H9 (cell line): ENCODE measurements at regions not wholly inside any gene's neighbourhood (a gene's known extent, or its start where the extent isn't known, plus 50 kb on each side); places are given as distances from the start of the nearest gene placed in this dataset.

Source experiments
- DNase-seq: peaks from one replicate; pipeline ENCODE4 v3.0.0-alpha.2; 2017
- H2AFZ ChIP-seq: one replicate; pipeline ENCODE4 v1.6.1; 2013; ENCODE audit warnings: mild to moderate bottlenecking, low read length, control low read depth, moderate library complexity
- H2AK5ac ChIP-seq: 2 replicates; pipeline ENCODE4 v1.6.1; 2013; ENCODE audit warnings: low read length, control low read depth, mixed read lengths; ENCODE audit not compliant: insufficient read length
- H2BK120ac ChIP-seq: one replicate; pipeline ENCODE4 v1.6.1; 2013; ENCODE audit warnings: low read depth, mild to moderate bottlenecking, low read length, control low read depth, inconsistent platforms; ENCODE audit not compliant: poor library complexity, severe bottlenecking
- H2BK12ac ChIP-seq: 2 replicates; pipeline ENCODE4 v1.6.1; 2013; ENCODE audit warnings: low read length, control low read depth, mixed read lengths, low read depth; ENCODE audit not compliant: insufficient read length
- H2BK15ac ChIP-seq: 2 replicates; pipeline ENCODE4 v1.6.1; 2013; ENCODE audit warnings: low read depth, low read length, control low read depth
- H2BK20ac ChIP-seq: one replicate; pipeline ENCODE4 v1.6.1; 2013; ENCODE audit warnings: low read depth, mild to moderate bottlenecking, low read length, control low read depth, inconsistent platforms; ENCODE audit not compliant: poor library complexity, severe bottlenecking
- H2BK5ac ChIP-seq: 2 replicates; pipeline ENCODE4 v1.6.1; 2013; ENCODE audit warnings: low read length, control low read depth, mixed read lengths; ENCODE audit not compliant: insufficient read length
- H3K14ac ChIP-seq: 2 replicates; pipeline ENCODE4 v1.6.1; 2013; ENCODE audit warnings: low read length, control low read depth; ENCODE audit not compliant: insufficient read depth
- H3K18ac ChIP-seq: 2 replicates; pipeline ENCODE4 v1.6.1; 2013; ENCODE audit warnings: low read depth, mild to moderate bottlenecking, mixed read lengths, low read length, control low read depth; ENCODE audit not compliant: insufficient read length
- H3K23ac ChIP-seq: 2 replicates; pipeline ENCODE4 v1.6.1; 2013; ENCODE audit warnings: low read length, control low read depth, mixed read lengths, low read depth; ENCODE audit not compliant: insufficient read length
- H3K23me2 ChIP-seq: 2 replicates; pipeline ENCODE4 v1.6.1; 2013; ENCODE audit warnings: low read depth, mild to moderate bottlenecking, mixed read lengths, low read length, control low read depth; ENCODE audit not compliant: insufficient read length, poor library complexity, severe bottlenecking
- H3K27ac ChIP-seq: 2 replicates; pipeline ENCODE4 v1.5.1; 2013; ENCODE audit warnings: low read length, control low read depth, mixed read lengths, low read depth; ENCODE audit not compliant: insufficient read length
- H3K27me3 ChIP-seq: 2 replicates; pipeline ENCODE4 v1.6.1; 2013; ENCODE audit warnings: low read length, control low read depth, inconsistent platforms; ENCODE audit not compliant: insufficient read depth
- H3K4ac ChIP-seq: 2 replicates; pipeline ENCODE4 v1.6.1; 2013; ENCODE audit warnings: low read depth, mild to moderate bottlenecking, control low read depth, inconsistent platforms, low read length, moderate library complexity
- H3K4me1 ChIP-seq: 2 replicates; pipeline ENCODE4 v1.6.1; 2013; ENCODE audit warnings: low read length, control low read depth, inconsistent platforms; ENCODE audit not compliant: insufficient read depth
- H3K4me2 ChIP-seq: 2 replicates; pipeline ENCODE4 v1.6.1; 2013; ENCODE audit warnings: low read length, control low read depth, mixed read lengths; ENCODE audit not compliant: insufficient read length, insufficient read depth
- H3K56ac ChIP-seq: 2 replicates; pipeline ENCODE4 v1.6.1; 2013; ENCODE audit warnings: low read depth, mild to moderate bottlenecking, mixed read lengths, low read length, control low read depth; ENCODE audit not compliant: insufficient read length
- H3K79me1 ChIP-seq: 2 replicates; pipeline ENCODE4 v1.6.1; 2013; ENCODE audit warnings: low read depth, mild to moderate bottlenecking, moderate library complexity, low read length, control low read depth, inconsistent platforms; ENCODE audit not compliant: insufficient read depth, poor library complexity, severe bottlenecking
- H3K79me2 ChIP-seq: 2 replicates; pipeline ENCODE4 v1.6.1; 2013; ENCODE audit warnings: low read length, control low read depth, inconsistent platforms; ENCODE audit not compliant: insufficient read depth
- H3K9ac ChIP-seq: 2 replicates; pipeline ENCODE4 v1.6.1; 2013; ENCODE audit warnings: low read length, control low read depth, mixed read lengths; ENCODE audit not compliant: insufficient read length; ENCODE audit errors: extremely low read depth
- H3K9me3 ChIP-seq: one replicate; pipeline ENCODE4 v1.6.1; 2013; ENCODE audit warnings: low read depth, low read length, inconsistent platforms; ENCODE audit not compliant: control insufficient read depth
- H3T11ph ChIP-seq: one replicate; pipeline ENCODE4 v1.6.1; 2013; ENCODE audit warnings: mild to moderate bottlenecking, low read length, control low read depth, inconsistent platforms
- H4K20me1 ChIP-seq: one replicate; pipeline ENCODE4 v1.6.1; 2013; ENCODE audit not compliant: control insufficient read depth, insufficient read length, insufficient read depth
- H4K5ac ChIP-seq: 2 replicates; pipeline ENCODE4 v1.6.1; 2013; ENCODE audit warnings: low read depth, mild to moderate bottlenecking, mixed read lengths, low read length, control low read depth; ENCODE audit not compliant: insufficient read length
- H4K8ac ChIP-seq: replicated peaks from 2 replicates; pipeline ENCODE4 v1.6.1; 2013; ENCODE audit warnings: low read length, control low read depth, mixed read lengths, low read depth; ENCODE audit not compliant: insufficient read length
- H4K91ac ChIP-seq: 2 replicates; pipeline ENCODE4 v1.6.1; 2013; ENCODE audit warnings: low read depth, mild to moderate bottlenecking, moderate library complexity, mixed read lengths, low read length, control low read depth; ENCODE audit not compliant: insufficient read length
- H3K27ac Mint-ChIP-seq, 3 experiments: 2 replicates in 2 of 3; 3 replicates in 1 of 3; pipeline ENCODE4 v1.8.0; 2020 to 2021; ENCODE audit warnings: mixed read lengths in 3 of 3, mild to moderate bottlenecking in 1 of 3, moderate library complexity in 1 of 3
- H3K27me3 Mint-ChIP-seq: 2 replicates; pipeline ENCODE4 v1.8.0; 2021; ENCODE audit warnings: low read depth, mild to moderate bottlenecking, moderate library complexity, mixed read lengths
- H3K36me3 Mint-ChIP-seq, 3 experiments: 2 replicates in 2 of 3; 3 replicates in 1 of 3; pipeline ENCODE4 v1.8.0; 2020 to 2021; ENCODE audit warnings: low read depth in 3 of 3, mixed read lengths in 3 of 3; ENCODE audit not compliant: insufficient read depth in 1 of 3
- H3K4me1 Mint-ChIP-seq, 2 experiments: 2 replicates each; pipeline ENCODE4 v1.8.0; 2020; ENCODE audit warnings: mixed read lengths in 2 of 2
- H3K4me3 Mint-ChIP-seq, 2 experiments: 2 replicates in 1 of 2; 3 replicates in 1 of 2; pipeline ENCODE4 v1.8.0; 2020 to 2021; ENCODE audit warnings: mild to moderate bottlenecking in 2 of 2, mixed read lengths in 2 of 2, moderate library complexity in 1 of 2
- H3K9me3 Mint-ChIP-seq, 2 experiments: 2 replicates in 1 of 2; 3 replicates in 1 of 2; pipeline ENCODE4 v1.8.0; 2020; ENCODE audit warnings: mild to moderate bottlenecking in 2 of 2, mixed read lengths in 2 of 2, moderate library complexity in 1 of 2
- CTCF ChIP-seq: fragments of 200-600 bp; sonication (generic); conservative IDR thresholded peaks from 3 replicates; pipeline ENCODE4 v1.8.0; 2021; ENCODE audit warnings: antibody characterized with exemption, mild to moderate bottlenecking
- WGBS: extraction: QIAGEN DNeasy Blood & Tissue Kit; methylation state at CpG from one replicate; pipeline ENCODE4 v1.1.7; 2013; ENCODE audit warnings: missing lambda C conversion rate, low lambda C conversion rate, mixed read lengths; ENCODE audit not compliant: insufficient read length; ENCODE audit errors: extremely low coverage; 5-methylcytosine and 5-hydroxymethylcytosine counted together

- no peaks in the 10 kb centered on the region for H3K27me3 ChIP-seq
- H3K9me3 ChIP-seq = no peaks in the 10 kb centered on the region
- H3K9ac ChIP-seq = no peak overlapping the region
- peak overlapping the region in 1 of 3 experiments; percentile 13; a peak in 1 of 7 replicates for H3K27ac Mint-ChIP-seq
- no peak overlapping the region for H3K4ac ChIP-seq
- H2AFZ ChIP-seq = no peak overlapping the region
- no peak overlapping the region for H4K8ac ChIP-seq
- no peak overlapping the region for H2BK15ac ChIP-seq
- no peak overlapping the region for H3K27ac ChIP-seq
- no peak overlapping the region for H2AK5ac ChIP-seq
- no peak overlapping the region for H3K4me2 ChIP-seq
- no peak overlapping the region for H2BK5ac ChIP-seq
- H3K23me2 ChIP-seq = no peaks in the 10 kb centered on the region
- no peaks in the 10 kb centered on the region for H3K4me1 ChIP-seq
- H3K56ac ChIP-seq = no peak overlapping the region
- no peak overlapping the region for H4K91ac ChIP-seq
- H3K14ac ChIP-seq = no peak overlapping the region
- WGBS = no CpG with 5 or more reads among the region's 6 CpGs
- no peak overlapping the region for H4K5ac ChIP-seq
- H3K23ac ChIP-seq = no peak overlapping the region
- no peaks in the 10 kb centered on the region; the same call in 1 of the 2 replicates for H3K27me3 Mint-ChIP-seq
- no peak overlapping the region for H3K18ac ChIP-seq
- H3K9me3 Mint-ChIP-seq = no peaks in the 10 kb centered on the region
- H2BK12ac ChIP-seq = no peak overlapping the region
- H4K20me1 ChIP-seq = no peaks in the 10 kb centered on the region
- DNase-seq = no peak
- no peak overlapping the region for H3K4me3 Mint-ChIP-seq
- H3K36me3 Mint-ChIP-seq = no peaks in the 10 kb centered on the region
- no peak overlapping the region for H3T11ph ChIP-seq
- TF ChIP-seq CTCF = peak; percentile 33; the same call in 1 of the 3 replicates
- H3K4me1 Mint-ChIP-seq = peaks cover 8 to 21% of the 10 kb centered on the region in 2 experiments
- H2BK20ac ChIP-seq = no peak overlapping the region
- H2BK120ac ChIP-seq = no peak overlapping the region
- no peaks in the 10 kb centered on the region for H3K79me1 ChIP-seq
- H3K79me2 ChIP-seq = no peaks in the 10 kb centered on the region
Measured at GRCh38 chr17:51540151-51540550, 279.8 kb downstream of the UTP18 start.
